ENCODE measurements at regions not wholly inside any gene's neighbourhood (a gene's known extent, or its start where the extent isn't known, plus 50 kb on each side); places are given as distances from the start of the nearest gene placed in this dataset.

- TF ChIP-seq, protein P1, sequence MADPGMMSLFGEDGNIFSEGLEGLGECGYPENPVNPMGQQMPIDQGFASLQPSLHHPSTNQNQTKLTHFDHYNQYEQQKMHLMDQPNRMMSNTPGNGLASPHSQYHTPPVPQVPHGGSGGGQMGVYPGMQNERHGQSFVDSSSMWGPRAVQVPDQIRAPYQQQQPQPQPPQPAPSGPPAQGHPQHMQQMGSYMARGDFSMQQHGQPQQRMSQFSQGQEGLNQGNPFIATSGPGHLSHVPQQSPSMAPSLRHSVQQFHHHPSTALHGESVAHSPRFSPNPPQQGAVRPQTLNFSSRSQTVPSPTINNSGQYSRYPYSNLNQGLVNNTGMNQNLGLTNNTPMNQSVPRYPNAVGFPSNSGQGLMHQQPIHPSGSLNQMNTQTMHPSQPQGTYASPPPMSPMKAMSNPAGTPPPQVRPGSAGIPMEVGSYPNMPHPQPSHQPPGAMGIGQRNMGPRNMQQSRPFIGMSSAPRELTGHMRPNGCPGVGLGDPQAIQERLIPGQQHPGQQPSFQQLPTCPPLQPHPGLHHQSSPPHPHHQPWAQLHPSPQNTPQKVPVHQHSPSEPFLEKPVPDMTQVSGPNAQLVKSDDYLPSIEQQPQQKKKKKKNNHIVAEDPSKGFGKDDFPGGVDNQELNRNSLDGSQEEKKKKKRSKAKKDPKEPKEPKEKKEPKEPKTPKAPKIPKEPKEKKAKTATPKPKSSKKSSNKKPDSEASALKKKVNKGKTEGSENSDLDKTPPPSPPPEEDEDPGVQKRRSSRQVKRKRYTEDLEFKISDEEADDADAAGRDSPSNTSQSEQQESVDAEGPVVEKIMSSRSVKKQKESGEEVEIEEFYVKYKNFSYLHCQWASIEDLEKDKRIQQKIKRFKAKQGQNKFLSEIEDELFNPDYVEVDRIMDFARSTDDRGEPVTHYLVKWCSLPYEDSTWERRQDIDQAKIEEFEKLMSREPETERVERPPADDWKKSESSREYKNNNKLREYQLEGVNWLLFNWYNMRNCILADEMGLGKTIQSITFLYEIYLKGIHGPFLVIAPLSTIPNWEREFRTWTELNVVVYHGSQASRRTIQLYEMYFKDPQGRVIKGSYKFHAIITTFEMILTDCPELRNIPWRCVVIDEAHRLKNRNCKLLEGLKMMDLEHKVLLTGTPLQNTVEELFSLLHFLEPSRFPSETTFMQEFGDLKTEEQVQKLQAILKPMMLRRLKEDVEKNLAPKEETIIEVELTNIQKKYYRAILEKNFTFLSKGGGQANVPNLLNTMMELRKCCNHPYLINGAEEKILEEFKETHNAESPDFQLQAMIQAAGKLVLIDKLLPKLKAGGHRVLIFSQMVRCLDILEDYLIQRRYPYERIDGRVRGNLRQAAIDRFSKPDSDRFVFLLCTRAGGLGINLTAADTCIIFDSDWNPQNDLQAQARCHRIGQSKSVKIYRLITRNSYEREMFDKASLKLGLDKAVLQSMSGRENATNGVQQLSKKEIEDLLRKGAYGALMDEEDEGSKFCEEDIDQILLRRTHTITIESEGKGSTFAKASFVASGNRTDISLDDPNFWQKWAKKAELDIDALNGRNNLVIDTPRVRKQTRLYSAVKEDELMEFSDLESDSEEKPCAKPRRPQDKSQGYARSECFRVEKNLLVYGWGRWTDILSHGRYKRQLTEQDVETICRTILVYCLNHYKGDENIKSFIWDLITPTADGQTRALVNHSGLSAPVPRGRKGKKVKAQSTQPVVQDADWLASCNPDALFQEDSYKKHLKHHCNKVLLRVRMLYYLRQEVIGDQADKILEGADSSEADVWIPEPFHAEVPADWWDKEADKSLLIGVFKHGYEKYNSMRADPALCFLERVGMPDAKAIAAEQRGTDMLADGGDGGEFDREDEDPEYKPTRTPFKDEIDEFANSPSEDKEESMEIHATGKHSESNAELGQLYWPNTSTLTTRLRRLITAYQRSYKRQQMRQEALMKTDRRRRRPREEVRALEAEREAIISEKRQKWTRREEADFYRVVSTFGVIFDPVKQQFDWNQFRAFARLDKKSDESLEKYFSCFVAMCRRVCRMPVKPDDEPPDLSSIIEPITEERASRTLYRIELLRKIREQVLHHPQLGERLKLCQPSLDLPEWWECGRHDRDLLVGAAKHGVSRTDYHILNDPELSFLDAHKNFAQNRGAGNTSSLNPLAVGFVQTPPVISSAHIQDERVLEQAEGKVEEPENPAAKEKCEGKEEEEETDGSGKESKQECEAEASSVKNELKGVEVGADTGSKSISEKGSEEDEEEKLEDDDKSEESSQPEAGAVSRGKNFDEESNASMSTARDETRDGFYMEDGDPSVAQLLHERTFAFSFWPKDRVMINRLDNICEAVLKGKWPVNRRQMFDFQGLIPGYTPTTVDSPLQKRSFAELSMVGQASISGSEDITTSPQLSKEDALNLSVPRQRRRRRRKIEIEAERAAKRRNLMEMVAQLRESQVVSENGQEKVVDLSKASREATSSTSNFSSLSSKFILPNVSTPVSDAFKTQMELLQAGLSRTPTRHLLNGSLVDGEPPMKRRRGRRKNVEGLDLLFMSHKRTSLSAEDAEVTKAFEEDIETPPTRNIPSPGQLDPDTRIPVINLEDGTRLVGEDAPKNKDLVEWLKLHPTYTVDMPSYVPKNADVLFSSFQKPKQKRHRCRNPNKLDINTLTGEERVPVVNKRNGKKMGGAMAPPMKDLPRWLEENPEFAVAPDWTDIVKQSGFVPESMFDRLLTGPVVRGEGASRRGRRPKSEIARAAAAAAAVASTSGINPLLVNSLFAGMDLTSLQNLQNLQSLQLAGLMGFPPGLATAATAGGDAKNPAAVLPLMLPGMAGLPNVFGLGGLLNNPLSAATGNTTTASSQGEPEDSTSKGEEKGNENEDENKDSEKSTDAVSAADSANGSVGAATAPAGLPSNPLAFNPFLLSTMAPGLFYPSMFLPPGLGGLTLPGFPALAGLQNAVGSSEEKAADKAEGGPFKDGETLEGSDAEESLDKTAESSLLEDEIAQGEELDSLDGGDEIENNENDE (IDR thresholded peaks at IDR 0.05; ENCODE audit: insufficient replicate concordance, low read length): no peak
- no peak for TF ChIP-seq SIRT6 (IDR thresholded peaks at IDR 0.05; ENCODE audit: low read length)
- TF ChIP-seq NANOG (IDR thresholded peaks at IDR 0.05; ENCODE audit: insufficient read depth, low read depth, low read length, poor library complexity, severe bottlenecking): no peak
- no peak for TF ChIP-seq CHD1 (IDR thresholded peaks at IDR 0.05; ENCODE audit: low read depth, low read length)
- no peak for TF ChIP-seq MAFK (IDR thresholded peaks at IDR 0.05; ENCODE audit: low read depth, low read length)
Observed at GRCh38 chr12:73950507-73950906, 587.1 kb upstream of the ATXN7L3B start (continued).

Measured in H1 (cell line).